Neuronal stem cell (in vitro differentiated cells): ENCODE measurements at regions not wholly inside any gene's neighbourhood (a gene's known extent, or its start where the extent isn't known, plus 50 kb on each side); places are given as distances from the start of the nearest gene placed in this dataset.
A peak's percentile ranks its signal among the peaks of the same experiment; 100 is the strongest.

Experiments
- DNase-seq: peaks from one replicate; pipeline ENCODE4 v3.0.0-alpha.2; 2013; ENCODE audit warnings: low spot score
- H2AFZ ChIP-seq: one replicate; pipeline ENCODE4 v1.6.1; 2013; ENCODE audit warnings: mild to moderate bottlenecking, low read length, inconsistent platforms
- H2AK5ac ChIP-seq: 2 replicates; pipeline ENCODE4 v1.6.1; 2013; ENCODE audit warnings: low read depth, mild to moderate bottlenecking, inconsistent platforms, low read length, moderate library complexity, mixed read lengths
- H2BK120ac ChIP-seq: 2 replicates; pipeline ENCODE4 v1.6.1; 2013; ENCODE audit warnings: low read depth, mild to moderate bottlenecking, inconsistent platforms, low read length, moderate library complexity, mixed read lengths
- H2BK12ac ChIP-seq: one replicate; pipeline ENCODE4 v1.6.1; 2013; ENCODE audit warnings: low read length, inconsistent platforms
- H2BK15ac ChIP-seq: 2 replicates; pipeline ENCODE4 v1.6.1; 2013; ENCODE audit warnings: mild to moderate bottlenecking, low read length, inconsistent platforms, mixed read lengths
- H2BK5ac ChIP-seq: one replicate; pipeline ENCODE4 v1.6.1; 2013; ENCODE audit warnings: inconsistent platforms, mild to moderate bottlenecking, low read length, moderate library complexity
- H3K14ac ChIP-seq: one replicate; pipeline ENCODE4 v1.6.1; 2013; ENCODE audit warnings: low read length, inconsistent platforms
- H3K18ac ChIP-seq: 2 replicates; pipeline ENCODE4 v1.6.1; 2013; ENCODE audit warnings: low read length, inconsistent platforms
- H3K23ac ChIP-seq: 2 replicates; pipeline ENCODE4 v1.6.1; 2013; ENCODE audit warnings: low read depth, mild to moderate bottlenecking, mixed read lengths, low read length, inconsistent platforms; ENCODE audit not compliant: poor library complexity
- H3K27ac ChIP-seq: replicated peaks from 3 replicates; pipeline ENCODE4 v1.5.1; 2013; ENCODE audit warnings: low read length, inconsistent platforms
- H3K27me3 ChIP-seq, 3 experiments: 2 replicates each; pipeline ENCODE4 v1.6.1; 2013; ENCODE audit warnings: low read length in 3 of 3, mild to moderate bottlenecking in 2 of 3, inconsistent platforms in 1 of 3, low read depth in 1 of 3, mixed read lengths in 1 of 3, moderate library complexity in 1 of 3; ENCODE audit not compliant: control insufficient read depth in 3 of 3, insufficient read depth in 3 of 3
- H3K36me3 ChIP-seq, 2 donors: replicated peaks in 1 of 2; 2 replicates each; pipeline ENCODE4 v1.6.1; 2013; ENCODE audit warnings: low read length in 2 of 2; ENCODE audit not compliant: control insufficient read depth in 2 of 2, insufficient read depth in 2 of 2
- H3K4ac ChIP-seq: 2 replicates; pipeline ENCODE4 v1.6.1; 2013; ENCODE audit warnings: inconsistent platforms, mild to moderate bottlenecking, low read length, moderate library complexity
- H3K4me1 ChIP-seq, 2 donors: 1 replicate in 1 of 2; 2 replicates in 1 of 2; pipeline ENCODE4 v1.6.1; 2013; ENCODE audit warnings: low read length in 2 of 2, low read depth in 1 of 2; ENCODE audit not compliant: control insufficient read depth in 2 of 2, insufficient read depth in 1 of 2
- H3K4me2 ChIP-seq: one replicate; pipeline ENCODE4 v1.6.1; 2013; ENCODE audit warnings: mild to moderate bottlenecking, low read length, inconsistent platforms; ENCODE audit not compliant: insufficient read depth, poor library complexity, severe bottlenecking
- H3K4me3 ChIP-seq, 2 donors: 2 replicates each; pipeline ENCODE4 v1.5.1; 2013; ENCODE audit warnings: low read length in 2 of 2, mild to moderate bottlenecking in 2 of 2, inconsistent platforms in 1 of 2, moderate library complexity in 1 of 2
- H3K79me1 ChIP-seq: one replicate; pipeline ENCODE4 v1.6.1; 2013; ENCODE audit warnings: low read depth, mild to moderate bottlenecking, inconsistent platforms, low read length, moderate library complexity
- H3K9ac ChIP-seq: one replicate; pipeline ENCODE4 v1.6.1; 2013; ENCODE audit warnings: mild to moderate bottlenecking, low read depth, low read length, inconsistent platforms; ENCODE audit not compliant: poor library complexity
- H3K9me3 ChIP-seq, 2 donors: replicated peaks in 1 of 2; 2 replicates each; pipeline versions ENCODE3 to v1.6.1; 2013; ENCODE audit warnings: low read length in 2 of 2, mild to moderate bottlenecking in 2 of 2, inconsistent platforms in 1 of 2, low read depth in 1 of 2, mixed read lengths in 1 of 2, moderate library complexity in 1 of 2; ENCODE audit not compliant: control insufficient read depth in 2 of 2, insufficient read depth in 1 of 2
- H4K8ac ChIP-seq: one replicate; pipeline ENCODE4 v1.6.1; 2013; ENCODE audit warnings: low read depth, mild to moderate bottlenecking, inconsistent platforms, low read length, moderate library complexity
- H4K91ac ChIP-seq: one replicate; pipeline ENCODE4 v1.6.1; 2013; ENCODE audit warnings: low read length, low read depth, mild to moderate bottlenecking, inconsistent platforms; ENCODE audit not compliant: poor library complexity
- WGBS, 2 donors: extraction: QIAGEN DNeasy Blood & Tissue Kit; methylation state at CpG; one replicate each; pipeline ENCODE4 v1.1.7; 2013; ENCODE audit warnings: missing lambda C conversion rate in 2 of 2, mixed read lengths in 1 of 2; ENCODE audit not compliant: insufficient read length in 2 of 2, insufficient replicate concordance in 1 of 2; ENCODE audit errors: extremely low coverage in 2 of 2; 5-methylcytosine and 5-hydroxymethylcytosine counted together

GRCh38 chr17:72223866-72224291, 103.1 kb downstream of the SOX9 start:
- H3K79me1 ChIP-seq = no peaks in the 10 kb centered on the region
- no peak overlapping the region for H3K4me3 ChIP-seq
- H2AFZ ChIP-seq = no peak overlapping the region
- H3K27ac ChIP-seq = no peak overlapping the region
- no peak overlapping the region for H3K9ac ChIP-seq
- no peak overlapping the region for H2BK5ac ChIP-seq
- H2BK120ac ChIP-seq = no peak overlapping the region
- no CpG with 5 or more reads among the region's 11 CpGs for WGBS, 2 donors
- H3K4me1 ChIP-seq = peaks cover 2 to 18% of the 10 kb centered on the region in 2 donors
- no peak overlapping the region for H3K4me2 ChIP-seq
- no peaks in the 10 kb centered on the region for H3K36me3 ChIP-seq
- H2BK15ac ChIP-seq = no peak overlapping the region
- H2AK5ac ChIP-seq = peak overlapping the region; percentile 10
- peak overlapping the region; percentile 5 for H2BK12ac ChIP-seq
- no peak overlapping the region for H4K8ac ChIP-seq
- DNase-seq = no peak
- no peak overlapping the region for H4K91ac ChIP-seq
- no peak overlapping the region for H3K18ac ChIP-seq
- H3K4ac ChIP-seq = no peak overlapping the region
- H3K23ac ChIP-seq = no peak overlapping the region
- peaks cover 0 to 24% (median 0%) of the 10 kb centered on the region in 3 experiments for H3K27me3 ChIP-seq
- H3K9me3 ChIP-seq = no peaks in the 10 kb centered on the region
- H3K14ac ChIP-seq = no peak overlapping the region

GRCh38 chr17:72226322-72226721, 105.5 kb downstream of the SOX9 start:
- no peak overlapping the region for H2BK12ac ChIP-seq
- H3K4ac ChIP-seq = no peak overlapping the region
- no peak overlapping the region for H2BK5ac ChIP-seq
- H4K91ac ChIP-seq = no peak overlapping the region
- H3K23ac ChIP-seq = no peak overlapping the region
- H3K27ac ChIP-seq = no peak overlapping the region
- H3K9me3 ChIP-seq = no peaks in the 10 kb centered on the region
- no peak overlapping the region for H3K18ac ChIP-seq
- peaks cover 0 to 7% of the 10 kb centered on the region in 2 donors for H3K4me1 ChIP-seq
- H3K79me1 ChIP-seq = no peaks in the 10 kb centered on the region
- no peak overlapping the region for H2AK5ac ChIP-seq
- H2BK120ac ChIP-seq = no peak overlapping the region
- H3K4me3 ChIP-seq = no peak overlapping the region
- H3K36me3 ChIP-seq = no peaks in the 10 kb centered on the region
- peaks cover 0 to 3% (median 0%) of the 10 kb centered on the region in 3 experiments for H3K27me3 ChIP-seq
- no peak overlapping the region for H2AFZ ChIP-seq
- no peak overlapping the region for H3K9ac ChIP-seq
- H2BK15ac ChIP-seq = no peak overlapping the region
- DNase-seq = no peak
- H3K14ac ChIP-seq = no peak overlapping the region
- H3K4me2 ChIP-seq = no peak overlapping the region
- no peak overlapping the region for H4K8ac ChIP-seq
- WGBS, 2 donors = no CpG with 5 or more reads among the region's 3 CpGs

- H3K4me1 ChIP-seq = peaks cover 0 to 8% of the 10 kb centered on the region in 2 donors
- no peak overlapping the region for H4K8ac ChIP-seq
- H2BK120ac ChIP-seq = no peak overlapping the region
Measured at GRCh38 chr17:72233986-72234385, 113.2 kb downstream of the SOX9 start.

GRCh38 chr17:72234985-72235384, 114.2 kb downstream of the SOX9 start:
- H2BK15ac ChIP-seq = no peak overlapping the region
- H3K36me3 ChIP-seq = no peaks in the 10 kb centered on the region
- H3K18ac ChIP-seq = peak overlapping the region; percentile 74
- H3K27me3 ChIP-seq = no peaks in the 10 kb centered on the region
- H3K4me2 ChIP-seq = no peak overlapping the region
- H3K4ac ChIP-seq = no peak overlapping the region
- peaks cover 0 to 8% of the 10 kb centered on the region in 2 donors for H3K4me1 ChIP-seq
- DNase-seq = no peak
- H2BK12ac ChIP-seq = peak overlapping the region; percentile 48
- no peaks in the 10 kb centered on the region for H3K9me3 ChIP-seq
- no peak overlapping the region for H3K14ac ChIP-seq
- H2BK120ac ChIP-seq = no peak overlapping the region
- H3K4me3 ChIP-seq = no peak overlapping the region
- no peak overlapping the region for H3K23ac ChIP-seq
- no peak overlapping the region for H4K8ac ChIP-seq
- H2BK5ac ChIP-seq = no peak overlapping the region
- H4K91ac ChIP-seq = no peak overlapping the region
- no peak overlapping the region for H3K9ac ChIP-seq
- H2AK5ac ChIP-seq = peak overlapping the region; percentile 6
- H3K79me1 ChIP-seq = no peaks in the 10 kb centered on the region
- H2AFZ ChIP-seq = no peak overlapping the region
- no CpG with 5 or more reads among the region's 5 CpGs for WGBS, 2 donors
- no peak overlapping the region for H3K27ac ChIP-seq

More at GRCh38 chr17:72233986-72234385, 113.2 kb downstream of the SOX9 start:
- DNase-seq = no peak
- no peak overlapping the region for H2AFZ ChIP-seq
- no peak overlapping the region for H2AK5ac ChIP-seq
- no peak overlapping the region for H2BK15ac ChIP-seq
- no peaks in the 10 kb centered on the region for H3K36me3 ChIP-seq
- no peaks in the 10 kb centered on the region for H3K79me1 ChIP-seq
- H3K14ac ChIP-seq = no peak overlapping the region
- no peak overlapping the region for H3K4ac ChIP-seq
- no peaks in the 10 kb centered on the region for H3K9me3 ChIP-seq
- H3K18ac ChIP-seq = no peak overlapping the region
- H3K4me2 ChIP-seq = no peak overlapping the region
- no peak overlapping the region for H2BK5ac ChIP-seq
- H3K4me3 ChIP-seq = no peak overlapping the region
- H3K23ac ChIP-seq = no peak overlapping the region
- no peaks in the 10 kb centered on the region for H3K27me3 ChIP-seq
- H2BK12ac ChIP-seq = no peak overlapping the region
- H3K27ac ChIP-seq = no peak overlapping the region
- no CpG with 5 or more reads among the region's 3 CpGs for WGBS, 2 donors
- no peak overlapping the region for H3K9ac ChIP-seq
- no peak overlapping the region for H4K91ac ChIP-seq
